COLO829 (cell line): ENCODE measurements at regions not wholly inside any gene's neighbourhood (a gene's known extent, or its start where the extent isn't known, plus 50 kb on each side); places are given as distances from the start of the nearest gene placed in this dataset.

Experiments used
- DNase-seq: peaks from one replicate; pipeline ENCODE4 v3.0.0; 2012; ENCODE audit warnings: low spot score

GRCh38 chr18:41227993-41228392 is 727.0 kb upstream of the PIK3C3 start:
- DNase-seq = no peak

GRCh38 chr18:41226911-41227310 is 728.1 kb upstream of the PIK3C3 start:
- no peak for DNase-seq

- no peak for DNase-seq
These were observed 728.8 kb upstream of the PIK3C3 start for GRCh38 chr18:41226186-41226585.

- DNase-seq = no peak
These were observed 738.6 kb upstream of the PIK3C3 start for GRCh38 chr18:41216341-41217003.

- no peak for DNase-seq
These were observed 747.3 kb upstream of the PIK3C3 start for GRCh38 chr18:41207706-41208105.

- no peak for DNase-seq
These were observed 748.6 kb upstream of the PIK3C3 start for GRCh38 chr18:41206341-41206830.

GRCh38 chr18:41199212-41199611 is 755.8 kb upstream of the PIK3C3 start:
- no peak for DNase-seq

GRCh38 chr18:41197967-41198366 is 757.1 kb upstream of the PIK3C3 start:
- no peak for DNase-seq

- DNase-seq = no peak
These were observed 784.7 kb upstream of the PIK3C3 start for GRCh38 chr18:41170346-41170745.

- no peak for DNase-seq
These were observed 789.4 kb upstream of the PIK3C3 start for GRCh38 chr18:41165625-41166024.

GRCh38 chr18:41162781-41163180 is 792.3 kb upstream of the PIK3C3 start:
- no peak for DNase-seq

- no peak for DNase-seq
These were observed 792.8 kb upstream of the PIK3C3 start for GRCh38 chr18:41162191-41162590.

GRCh38 chr18:41155910-41156851 is 798.9 kb upstream of the PIK3C3 start:
- no peak for DNase-seq

GRCh38 chr18:41155025-41155424 is 800.0 kb upstream of the PIK3C3 start:
- no peak for DNase-seq

GRCh38 chr18:41153871-41154270 is 801.2 kb upstream of the PIK3C3 start:
- DNase-seq = no peak

GRCh38 chr18:41150316-41150715 is 804.7 kb upstream of the PIK3C3 start:
- no peak for DNase-seq

GRCh38 chr18:41146301-41146700 is 808.7 kb upstream of the PIK3C3 start:
- DNase-seq = no peak

- DNase-seq = no peak
These were observed 809.5 kb upstream of the PIK3C3 start for GRCh38 chr18:41145516-41145915.

GRCh38 chr18:41144441-41144840 is 810.6 kb upstream of the PIK3C3 start:
- no peak for DNase-seq

GRCh38 chr18:41140506-41140905 is 814.5 kb upstream of the PIK3C3 start:
- no peak for DNase-seq

GRCh38 chr18:41135146-41135545 is 819.9 kb upstream of the PIK3C3 start:
- DNase-seq = no peak

- no peak for DNase-seq
These were observed 820.6 kb upstream of the PIK3C3 start for GRCh38 chr18:41134426-41134825.

GRCh38 chr18:41131050-41131449 is 824.0 kb upstream of the PIK3C3 start:
- no peak for DNase-seq
